Activated CD8-positive, alpha-beta memory T cell treated with anti-CD3 and anti-CD28 coated beads, Interleukin-2, amount 10 ng/mL, durations not matched to agents 7 days and 5 days (primary cell): ENCODE measurements at regions not wholly inside any gene's neighbourhood (a gene's known extent, or its start where the extent isn't known, plus 50 kb on each side); places are given as distances from the start of the nearest gene placed in this dataset.

Source experiments
- ATAC-seq: fragments of 150-1000 bp; cut with Tn5 transposase; one replicate; pipeline ENCODE4 v1.10.0; 2021; ENCODE audit warnings: moderate library complexity
- CTCF ChIA-PET: fragments of 350-600 bp; sonication (Branson Sonifier 250); formaldehyde crosslinking; loops from one replicate; lab custom pipeline; 2021; ENCODE audit warnings: antibody characterized with exemption; lab: Charles Lee
- DNase-seq: peaks from one replicate; pipeline ENCODE4 v3.0.0-alpha.2; 2020
- H3K27ac Mint-ChIP-seq: one replicate; pipeline ENCODE4 v1.8.0; 2021; ENCODE audit warnings: mild to moderate bottlenecking, mixed read lengths
- H3K27me3 Mint-ChIP-seq: one replicate; pipeline ENCODE4 v1.8.0; 2021; ENCODE audit warnings: mixed read lengths
- H3K36me3 Mint-ChIP-seq: one replicate; pipeline ENCODE4 v1.8.0; 2021; ENCODE audit warnings: mild to moderate bottlenecking, mixed read lengths
- H3K4me1 Mint-ChIP-seq: one replicate; pipeline ENCODE4 v1.8.0; 2021; ENCODE audit warnings: mixed read lengths
- H3K4me3 Mint-ChIP-seq: one replicate; pipeline ENCODE4 v1.8.0; 2021; ENCODE audit warnings: mild to moderate bottlenecking, moderate library complexity, mixed read lengths
- H3K9me3 Mint-ChIP-seq: one replicate; pipeline ENCODE4 v1.8.0; 2022; ENCODE audit warnings: low read depth, mixed read lengths

GRCh38 chr3:83835040-83835439 is 1123.7 kb upstream of the CADM2 start:
- no peak overlapping the region for H3K4me3 Mint-ChIP-seq
- H3K4me1 Mint-ChIP-seq = no peaks in the 10 kb centered on the region
- no peak overlapping the region for H3K27ac Mint-ChIP-seq
- ATAC-seq = no peak
- DNase-seq = no peak
- no peaks in the 10 kb centered on the region for H3K27me3 Mint-ChIP-seq
- peaks cover 5% of the 10 kb centered on the region for H3K9me3 Mint-ChIP-seq
- no peaks in the 10 kb centered on the region for H3K36me3 Mint-ChIP-seq
- CTCF ChIA-PET = no interaction called here

DNA sequence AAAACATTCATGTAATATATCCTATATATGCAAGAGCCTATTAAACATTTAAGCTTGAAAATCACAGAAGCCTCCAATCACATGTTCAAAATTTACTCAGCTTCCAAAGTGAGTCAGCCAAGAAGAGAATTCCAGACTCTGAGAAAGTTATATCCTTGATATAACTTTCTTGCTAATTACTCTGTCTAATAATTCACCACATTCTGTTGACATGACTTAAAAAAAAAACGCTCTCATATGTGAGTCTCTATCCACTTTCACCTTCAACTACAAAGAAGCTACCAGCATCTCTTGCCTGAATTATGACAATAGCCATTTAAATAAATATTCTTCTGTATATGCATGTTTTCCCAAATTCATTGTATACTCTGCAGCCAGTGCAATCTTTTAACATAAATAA is 1116.3 kb upstream of the CADM2 start:
- Mint-ChIP-seq H3K27me3 (no peaks in the 10 kb centered on the region), H3K27ac (no peak overlapping the region), H3K4me3 (no peak overlapping the region), H3K36me3 (no peaks in the 10 kb centered on the region), H3K4me1 (no peaks in the 10 kb centered on the region), H3K9me3 (peaks cover 6% of the 10 kb centered on the region)
- no peak for DNase-seq
- ATAC-seq = no peak
- CTCF ChIA-PET = no interaction called here

- Mint-ChIP-seq H3K36me3 (no peaks in the 10 kb centered on the region), H3K4me1 (no peaks in the 10 kb centered on the region), H3K4me3 (no peak overlapping the region), H3K9me3 (peaks cover 6% of the 10 kb centered on the region), H3K27ac (no peak overlapping the region), H3K27me3 (no peaks in the 10 kb centered on the region)
- DNase-seq = no peak
- CTCF ChIA-PET = no interaction called here
- no peak for ATAC-seq
These were observed 1115.1 kb upstream of the CADM2 start for GRCh38 chr3:83843716-83844115.

- DNase-seq (no peak), ATAC-seq (no peak)
- Mint-ChIP-seq H3K4me3 (no peak overlapping the region), H3K27ac (no peak overlapping the region), H3K27me3 (no peaks in the 10 kb centered on the region), H3K4me1 (no peaks in the 10 kb centered on the region), H3K9me3 (peaks cover 6% of the 10 kb centered on the region), H3K36me3 (no peaks in the 10 kb centered on the region)
- CTCF ChIA-PET = no interaction called here
These were observed 1109.6 kb upstream of the CADM2 start for GRCh38 chr3:83849106-83849730.

DNA sequence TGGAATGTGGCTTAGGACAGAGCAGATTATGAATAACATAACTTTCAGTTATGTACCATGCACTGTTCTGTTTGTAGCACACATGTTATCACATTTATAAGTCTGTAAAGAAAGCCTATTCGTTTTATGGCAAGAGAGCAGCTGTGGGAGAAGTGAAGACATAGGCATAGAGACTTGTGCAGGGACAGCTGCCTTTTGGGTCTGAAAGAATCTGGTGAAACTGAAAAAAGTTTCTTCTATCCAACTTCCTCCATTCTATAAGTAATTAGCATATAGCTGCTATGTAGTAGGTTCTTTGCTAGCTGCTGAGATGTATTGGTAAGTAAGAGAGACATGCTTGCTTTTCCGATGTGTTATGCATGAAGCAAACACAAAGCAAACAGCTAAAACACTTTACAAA is 1095.4 kb upstream of the CADM2 start:
- no peak for ATAC-seq

DNA sequence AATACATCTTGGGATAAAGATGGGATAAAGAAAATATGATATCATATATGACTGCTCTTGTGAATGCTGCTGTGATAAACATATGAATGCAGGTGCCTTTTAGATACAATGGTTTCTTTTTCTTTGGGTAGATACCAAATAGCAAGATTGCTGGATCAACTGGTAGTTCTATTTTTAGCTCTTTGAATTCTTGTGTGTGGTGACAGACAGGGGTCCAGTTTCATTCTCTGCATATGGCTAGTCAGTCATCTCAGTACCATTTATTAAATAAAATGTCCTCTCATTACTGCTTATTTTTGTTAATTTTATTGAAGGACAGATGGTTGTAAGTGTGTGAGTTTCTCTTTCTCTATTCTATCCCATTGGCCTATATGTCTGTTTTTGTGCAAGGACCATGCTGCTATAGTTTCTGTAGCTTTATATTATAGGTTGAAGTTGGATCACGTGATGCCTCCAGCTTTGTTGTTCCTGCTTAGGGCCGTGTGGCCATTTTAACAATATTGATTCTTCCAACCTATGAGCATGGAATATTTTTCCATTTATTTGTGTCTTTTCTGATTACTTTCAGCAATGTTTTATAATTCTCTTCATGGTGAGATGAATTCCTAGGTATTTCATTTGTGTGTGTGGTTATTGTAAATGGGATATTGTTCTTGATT is 1089.8 kb upstream of the CADM2 start:
- H3K27me3 Mint-ChIP-seq = no peaks in the 10 kb centered on the region
- CTCF ChIA-PET = no interaction called here
- H3K4me1 Mint-ChIP-seq = no peaks in the 10 kb centered on the region

More for the DNA sequence above, 1095.4 kb upstream of the CADM2 start:
- Mint-ChIP-seq H3K27me3 (no peaks in the 10 kb centered on the region), H3K4me3 (no peak overlapping the region), H3K9me3 (peaks cover 8% of the 10 kb centered on the region), H3K4me1 (no peaks in the 10 kb centered on the region), H3K36me3 (no peaks in the 10 kb centered on the region), H3K27ac (no peak overlapping the region)
- CTCF ChIA-PET = no interaction called here
- no peak for DNase-seq

DNA sequence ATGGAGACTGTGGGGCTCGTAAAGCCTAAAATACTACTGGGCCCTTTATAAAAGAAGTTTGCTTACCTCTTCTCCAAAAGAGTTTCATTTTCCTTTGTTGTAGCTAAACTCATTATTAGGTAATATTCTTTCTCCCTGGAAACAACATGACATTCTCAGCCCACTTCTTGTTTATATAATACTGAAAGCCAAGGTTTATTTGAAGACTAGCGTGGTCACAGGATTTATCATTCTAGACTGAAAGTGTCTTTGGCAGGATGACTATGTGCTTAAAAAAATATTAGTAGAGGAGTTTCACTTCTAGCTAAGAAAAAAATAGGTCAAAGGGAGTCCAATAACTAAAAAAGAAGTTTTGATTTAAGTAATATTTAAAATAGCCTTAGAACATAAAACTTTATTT is 1085.2 kb upstream of the CADM2 start:
- H3K4me1 Mint-ChIP-seq = no peaks in the 10 kb centered on the region
- no peaks in the 10 kb centered on the region for H3K27me3 Mint-ChIP-seq
- CTCF ChIA-PET = no interaction called here
- H3K9me3 Mint-ChIP-seq = peaks cover 3% of the 10 kb centered on the region
- H3K36me3 Mint-ChIP-seq = no peaks in the 10 kb centered on the region
- no peak overlapping the region for H3K27ac Mint-ChIP-seq
- no peak for DNase-seq
- no peak for ATAC-seq
- H3K4me3 Mint-ChIP-seq = no peak overlapping the region

More for the DNA sequence above, 1089.8 kb upstream of the CADM2 start:
- Mint-ChIP-seq H3K4me3 (no peak overlapping the region), H3K36me3 (no peaks in the 10 kb centered on the region), H3K9me3 (peaks cover 4% of the 10 kb centered on the region), H3K27ac (no peak overlapping the region)
- no peak for DNase-seq
- ATAC-seq = no peak

DNA sequence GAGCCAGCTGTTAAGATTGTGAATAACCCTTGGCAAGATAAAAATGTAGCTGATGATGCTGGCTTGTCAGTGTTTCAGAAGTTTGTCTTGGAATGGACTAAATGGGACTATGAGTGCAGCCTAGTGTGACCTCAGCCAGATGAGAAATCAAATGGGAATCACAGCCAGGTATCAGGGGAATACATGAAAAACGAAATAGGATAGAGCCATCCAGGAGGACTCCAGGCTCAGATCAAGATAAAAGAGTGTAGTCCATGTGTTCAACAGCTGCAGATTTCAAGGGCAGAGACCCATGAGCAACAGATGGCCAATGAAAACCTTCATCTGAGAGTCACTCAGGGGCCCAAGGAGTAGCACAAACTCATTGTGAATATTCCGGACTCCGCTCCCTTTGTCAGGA is 1080.9 kb upstream of the CADM2 start:
- Mint-ChIP-seq H3K9me3 (peaks cover 8% of the 10 kb centered on the region), H3K36me3 (no peaks in the 10 kb centered on the region), H3K4me3 (no peak overlapping the region), H3K4me1 (no peaks in the 10 kb centered on the region), H3K27ac (no peak overlapping the region), H3K27me3 (no peaks in the 10 kb centered on the region)
- DNase-seq = no peak
- CTCF ChIA-PET = no interaction called here
- no peak for ATAC-seq

GRCh38 chr3:83882701-83883100 is 1076.1 kb upstream of the CADM2 start:
- CTCF ChIA-PET = no interaction called here
- no peaks in the 10 kb centered on the region for H3K4me1 Mint-ChIP-seq
- no peaks in the 10 kb centered on the region for H3K36me3 Mint-ChIP-seq
- ATAC-seq (no peak), DNase-seq (no peak)
- no peaks in the 10 kb centered on the region for H3K27me3 Mint-ChIP-seq
- no peak overlapping the region for H3K4me3 Mint-ChIP-seq
- H3K27ac Mint-ChIP-seq = no peak overlapping the region
- H3K9me3 Mint-ChIP-seq = peaks cover 8% of the 10 kb centered on the region

DNA sequence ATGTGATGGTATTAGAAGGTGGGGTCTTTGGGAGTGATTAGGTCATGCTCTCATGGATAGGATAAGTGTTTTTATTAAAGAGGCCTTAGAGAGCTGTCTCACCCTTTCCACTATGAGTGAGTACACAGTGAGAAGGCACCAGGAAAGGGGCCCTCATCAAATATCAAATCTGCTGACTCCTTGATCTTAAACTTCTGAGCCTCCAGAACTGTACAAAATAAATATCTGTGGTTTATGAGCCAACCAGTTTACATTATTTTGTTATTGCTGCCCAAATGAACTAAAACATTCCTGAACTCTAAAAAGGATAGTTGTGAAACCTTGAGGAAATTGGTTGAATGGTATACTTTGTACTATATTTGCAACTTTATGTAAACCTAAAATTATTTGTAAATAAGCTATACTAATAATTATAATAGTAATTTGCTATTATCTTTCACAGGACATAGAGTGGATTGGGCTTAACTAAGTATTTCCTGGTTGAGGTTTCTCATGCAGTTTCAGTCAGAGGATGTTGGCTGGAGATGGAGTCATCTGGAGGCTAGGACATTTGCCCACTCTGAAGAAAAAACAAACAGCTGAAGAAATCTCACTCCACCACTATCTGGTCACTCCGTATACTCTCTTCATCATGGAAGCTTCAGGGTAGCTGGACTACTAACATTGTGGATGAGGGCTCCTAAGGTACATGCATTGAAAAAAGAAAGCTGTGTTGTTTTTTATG is 1068.6 kb upstream of the CADM2 start:
- no peaks in the 10 kb centered on the region for H3K27me3 Mint-ChIP-seq
- H3K36me3 Mint-ChIP-seq = no peaks in the 10 kb centered on the region
- H3K9me3 Mint-ChIP-seq = peaks cover 2% of the 10 kb centered on the region
- ATAC-seq (no peak), DNase-seq (no peak)
- H3K4me1 Mint-ChIP-seq = no peaks in the 10 kb centered on the region
- CTCF ChIA-PET = no interaction called here
- H3K27ac Mint-ChIP-seq = no peak overlapping the region
- H3K4me3 Mint-ChIP-seq = no peak overlapping the region

GRCh38 chr3:83890763-83891135 is 1068.0 kb upstream of the CADM2 start:
- Mint-ChIP-seq H3K27ac (no peak overlapping the region), H3K9me3 (peaks cover 2% of the 10 kb centered on the region), H3K27me3 (no peaks in the 10 kb centered on the region), H3K36me3 (no peaks in the 10 kb centered on the region), H3K4me1 (no peaks in the 10 kb centered on the region), H3K4me3 (no peak overlapping the region)
- CTCF ChIA-PET = no interaction called here
- ATAC-seq (no peak), DNase-seq (no peak)

- CTCF ChIA-PET = no interaction called here
- H3K27me3 Mint-ChIP-seq = no peaks in the 10 kb centered on the region
- no peaks in the 10 kb centered on the region for H3K36me3 Mint-ChIP-seq
- ATAC-seq (no peak), DNase-seq (no peak)
- H3K4me3 Mint-ChIP-seq = no peak overlapping the region
- H3K4me1 Mint-ChIP-seq = no peaks in the 10 kb centered on the region
- no peak overlapping the region for H3K27ac Mint-ChIP-seq
- peaks cover 2% of the 10 kb centered on the region for H3K9me3 Mint-ChIP-seq
These were observed 1064.6 kb upstream of the CADM2 start for GRCh38 chr3:83894223-83894622.

GRCh38 chr3:83895892-83896291 is 1062.9 kb upstream of the CADM2 start:
- H3K9me3 Mint-ChIP-seq = peaks cover 7% of the 10 kb centered on the region
- ATAC-seq = no peak
- no peak overlapping the region for H3K27ac Mint-ChIP-seq
- no peak overlapping the region for H3K4me3 Mint-ChIP-seq
- no peak for DNase-seq
- CTCF ChIA-PET = no interaction called here
- H3K36me3 Mint-ChIP-seq = no peaks in the 10 kb centered on the region
- no peaks in the 10 kb centered on the region for H3K27me3 Mint-ChIP-seq
- H3K4me1 Mint-ChIP-seq = no peaks in the 10 kb centered on the region
